ENCODE measurements at regions not wholly inside any gene's neighbourhood (a gene's known extent, or its start where the extent isn't known, plus 50 kb on each side); places are given as distances from the start of the nearest gene placed in this dataset.

- Histone ChIP-seq H2AFZ (ENCODE audit: insufficient read depth, low read depth, low read length, poor library complexity, severe bottlenecking) (no peak overlapping the region), H3K4me3 (replicated peaks in 1 of 3; ENCODE audit: low read depth in 2 of 3, low read length in 3 of 3) (no peak overlapping the region), H3K9ac (ENCODE audit: insufficient read depth, low read length, poor library complexity, severe bottlenecking) (no peak overlapping the region), H3K36me3 (replicated peaks in 1 of 2; ENCODE audit: control insufficient read depth in 1 of 2, insufficient read depth in 2 of 2, low read length in 2 of 2) (no peaks in the 10 kb centered on the region), H4K20me1 (ENCODE audit: insufficient read depth, low read length) (no peaks in the 10 kb centered on the region), H3K79me2 (ENCODE audit: insufficient read depth, low read length) (no peaks in the 10 kb centered on the region), H3K27me3 (ENCODE audit: control insufficient read depth in 2 of 2, insufficient read depth in 2 of 2, low read length in 2 of 2) (no peaks in the 10 kb centered on the region), H3K4me1 (ENCODE audit: control insufficient read depth in 1 of 2, insufficient read depth in 2 of 2, low read length in 2 of 2) (no peaks in the 10 kb centered on the region), H3K9me3 (replicated peaks in 1 of 2; ENCODE audit: control insufficient read depth in 1 of 2, insufficient read depth in 1 of 2, low read length in 2 of 2) (peaks cover 0 to 5% of the 10 kb centered on the region in 2 donors), H3K27ac (ENCODE audit: low read depth in 1 of 2, low read length in 2 of 2) (no peak overlapping the region), H3K4me2 (replicated peaks; ENCODE audit: extremely low read depth, low read length, poor library complexity, severe bottlenecking) (no peak overlapping the region)
- Mint-ChIP-seq H3K4me1 (no peaks in the 10 kb centered on the region), H3K4me3 (no peak overlapping the region), H3K9me3 (peaks cover 0 to 3% (median 2%) of the 10 kb centered on the region in 7 donors), H3K27ac (no peak overlapping the region), H3K27me3 (ENCODE audit: low read depth in 3 of 3) (no peaks in the 10 kb centered on the region), H3K36me3 (no peaks in the 10 kb centered on the region)
- WGBS (ENCODE audit: insufficient coverage), result no CpG with 5 or more reads among the region's 2 CpGs
- intact Hi-C loops (cut with micrococcal nuclease), result no loop called here
- no peak for DNase-seq
- TF ChIP-seq CTCF (IDR thresholded peaks at IDR 0.05), result no peak
Measured at GRCh38 chr18:73593207-73593606, 554.4 kb downstream of the FBXO15 start.

- no peaks in the 10 kb centered on the region for H3K36me3 Mint-ChIP-seq
Measured at GRCh38 chr18:73590950-73591349, 556.7 kb downstream of the FBXO15 start.

More at GRCh38 chr18:73590950-73591349, 556.7 kb downstream of the FBXO15 start:
- H3K27me3 ChIP-seq (ENCODE audit: control insufficient read depth in 2 of 2, insufficient read depth in 2 of 2, low read length in 2 of 2), result no peaks in the 10 kb centered on the region
- H3K27me3 Mint-ChIP-seq (ENCODE audit: low read depth in 3 of 3), result peaks cover 0 to 1% (median 0%) of the 10 kb centered on the region in 3 donors
- no peaks in the 10 kb centered on the region for H4K20me1 ChIP-seq (ENCODE audit: insufficient read depth, low read length)
- H3K27ac ChIP-seq (ENCODE audit: low read depth in 1 of 2, low read length in 2 of 2), result no peak overlapping the region
- H3K4me1 ChIP-seq (ENCODE audit: control insufficient read depth in 1 of 2, insufficient read depth in 2 of 2, low read length in 2 of 2), result no peaks in the 10 kb centered on the region
- DNase-seq, result no peak
- peaks cover 0 to 3% (median 0%) of the 10 kb centered on the region in 7 donors for H3K9me3 Mint-ChIP-seq
- no peaks in the 10 kb centered on the region for H3K36me3 ChIP-seq (replicated peaks in 1 of 2; ENCODE audit: control insufficient read depth in 1 of 2, insufficient read depth in 2 of 2, low read length in 2 of 2)
- no peak overlapping the region for H3K4me3 Mint-ChIP-seq
- H3K9ac ChIP-seq (ENCODE audit: insufficient read depth, low read length, poor library complexity, severe bottlenecking), result no peak overlapping the region
- H3K4me3 ChIP-seq (replicated peaks in 1 of 3; ENCODE audit: low read depth in 2 of 3, low read length in 3 of 3), result no peak overlapping the region
- no peak overlapping the region for H3K4me2 ChIP-seq (replicated peaks; ENCODE audit: extremely low read depth, low read length, poor library complexity, severe bottlenecking)
- no peaks in the 10 kb centered on the region for H3K79me2 ChIP-seq (ENCODE audit: insufficient read depth, low read length)
- intact Hi-C loops (cut with micrococcal nuclease), result no loop called here
- H3K27ac Mint-ChIP-seq, result no peak overlapping the region
- no CpG with 5 or more reads among the region's 4 CpGs for WGBS (ENCODE audit: insufficient coverage)
- H3K4me1 Mint-ChIP-seq, result no peaks in the 10 kb centered on the region
- no peak overlapping the region for H2AFZ ChIP-seq (ENCODE audit: insufficient read depth, low read depth, low read length, poor library complexity, severe bottlenecking)
- TF ChIP-seq CTCF (IDR thresholded peaks at IDR 0.05), result no peak
- no peaks in the 10 kb centered on the region for H3K9me3 ChIP-seq (replicated peaks in 1 of 2; ENCODE audit: control insufficient read depth in 1 of 2, insufficient read depth in 1 of 2, low read length in 2 of 2)

Data from CD14-positive monocyte (primary cell).